ENCODE measurements at regions not wholly inside any gene's neighbourhood (a gene's known extent, or its start where the extent isn't known, plus 50 kb on each side); places are given as distances from the start of the nearest gene placed in this dataset.

GRCh38 chr4:147093206-147093605 is 147.5 kb upstream of the TTC29 start:
- TF ChIP-seq, protein P1, sequence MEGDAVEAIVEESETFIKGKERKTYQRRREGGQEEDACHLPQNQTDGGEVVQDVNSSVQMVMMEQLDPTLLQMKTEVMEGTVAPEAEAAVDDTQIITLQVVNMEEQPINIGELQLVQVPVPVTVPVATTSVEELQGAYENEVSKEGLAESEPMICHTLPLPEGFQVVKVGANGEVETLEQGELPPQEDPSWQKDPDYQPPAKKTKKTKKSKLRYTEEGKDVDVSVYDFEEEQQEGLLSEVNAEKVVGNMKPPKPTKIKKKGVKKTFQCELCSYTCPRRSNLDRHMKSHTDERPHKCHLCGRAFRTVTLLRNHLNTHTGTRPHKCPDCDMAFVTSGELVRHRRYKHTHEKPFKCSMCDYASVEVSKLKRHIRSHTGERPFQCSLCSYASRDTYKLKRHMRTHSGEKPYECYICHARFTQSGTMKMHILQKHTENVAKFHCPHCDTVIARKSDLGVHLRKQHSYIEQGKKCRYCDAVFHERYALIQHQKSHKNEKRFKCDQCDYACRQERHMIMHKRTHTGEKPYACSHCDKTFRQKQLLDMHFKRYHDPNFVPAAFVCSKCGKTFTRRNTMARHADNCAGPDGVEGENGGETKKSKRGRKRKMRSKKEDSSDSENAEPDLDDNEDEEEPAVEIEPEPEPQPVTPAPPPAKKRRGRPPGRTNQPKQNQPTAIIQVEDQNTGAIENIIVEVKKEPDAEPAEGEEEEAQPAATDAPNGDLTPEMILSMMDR (conservative IDR thresholded peaks at IDR 0.05; ENCODE audit: low read depth, low read length), result no peak
- DNase-seq (ENCODE audit: low read depth), result no peak
- no peak overlapping the region for H3K4me3 ChIP-seq (ENCODE audit: low read depth, low read length)

DNA sequence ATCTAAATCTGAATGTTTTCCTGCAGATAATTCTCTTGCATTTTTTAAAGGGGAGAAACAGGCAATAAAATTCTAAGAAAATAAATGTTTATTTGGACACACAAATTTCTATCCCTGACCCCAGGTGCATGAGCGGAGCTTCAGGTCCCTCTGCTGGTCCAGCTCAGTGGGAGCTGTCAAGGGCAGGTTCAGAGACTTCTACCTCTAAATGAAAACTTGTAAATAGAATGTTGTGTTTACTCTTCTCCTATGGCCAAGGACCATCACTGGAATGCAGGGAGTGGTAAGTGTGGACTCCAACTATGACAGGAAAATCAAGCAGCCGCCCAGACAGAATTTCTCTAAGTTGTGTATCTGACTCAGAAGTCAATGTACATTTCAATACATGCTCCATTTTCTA is 148.6 kb upstream of the TTC29 start:
- H3K4me3 ChIP-seq (ENCODE audit: low read depth, low read length), result no peak overlapping the region
- TF ChIP-seq, protein P1 (conservative IDR thresholded peaks at IDR 0.05; ENCODE audit: low read depth, low read length), result peak; percentile 51
- DNase-seq (ENCODE audit: low read depth), result no peak

DNA sequence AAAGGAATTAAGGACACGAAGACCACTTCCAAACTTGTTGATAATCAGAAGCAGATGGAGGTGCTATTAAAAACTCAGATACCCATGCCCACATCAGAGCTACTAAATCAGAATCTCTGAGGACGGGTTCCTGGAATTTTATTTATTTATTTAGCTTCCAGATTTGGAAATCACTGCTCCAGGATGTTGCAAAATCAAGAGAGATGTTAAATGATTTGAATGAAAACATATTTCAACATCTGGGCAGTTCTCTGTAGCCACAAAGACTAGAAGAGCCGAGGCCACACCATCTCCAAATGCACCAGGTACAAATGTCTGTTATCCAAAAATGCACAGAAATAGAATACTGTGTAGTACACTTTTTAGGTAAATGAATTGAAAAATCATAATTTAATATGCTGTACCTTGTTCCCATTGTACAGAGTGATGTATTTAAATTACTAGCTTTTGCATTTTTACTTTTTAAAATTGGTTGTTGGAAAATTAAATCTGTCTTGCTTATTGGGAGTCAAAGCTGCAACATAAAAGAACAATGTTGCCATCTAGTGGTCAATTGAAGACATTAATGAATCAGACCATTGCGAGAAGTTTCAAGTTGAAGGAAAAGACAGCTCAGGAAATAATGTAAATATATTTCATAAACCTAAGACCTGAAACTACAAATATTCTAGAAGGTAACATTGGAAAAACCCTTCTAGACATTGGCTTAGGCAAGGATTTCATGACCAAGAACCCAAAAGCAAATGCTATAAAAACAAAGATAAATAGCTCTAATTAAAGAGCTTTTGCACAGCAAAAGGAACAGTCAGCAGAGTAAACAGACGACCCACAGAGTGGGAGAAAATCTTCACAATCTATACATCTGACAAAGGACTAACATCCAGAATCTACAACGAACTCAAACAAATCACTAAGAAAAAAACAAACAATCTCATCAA is 151.3 kb upstream of the TTC29 start:
- no peak overlapping the region for H3K4me3 ChIP-seq (ENCODE audit: low read depth, low read length)
- DNase-seq (ENCODE audit: low read depth), result peak; percentile 82
- TF ChIP-seq, protein P1 (conservative IDR thresholded peaks at IDR 0.05; ENCODE audit: low read depth, low read length), result peak; percentile 51

GRCh38 chr4:147101678-147102077 is 156.0 kb upstream of the TTC29 start:
- H3K4me3 ChIP-seq (ENCODE audit: low read depth, low read length), result no peak overlapping the region
- TF ChIP-seq, protein P1 (conservative IDR thresholded peaks at IDR 0.05; ENCODE audit: low read depth, low read length), result no peak
- no peak for DNase-seq (ENCODE audit: low read depth)

GRCh38 chr4:147102596-147102995 is 156.9 kb upstream of the TTC29 start:
- peak; percentile 57 for DNase-seq (ENCODE audit: low read depth)
- no peak overlapping the region for H3K4me3 ChIP-seq (ENCODE audit: low read depth, low read length)
- TF ChIP-seq, protein P1 (conservative IDR thresholded peaks at IDR 0.05; ENCODE audit: low read depth, low read length), result no peak

- TF ChIP-seq, protein P1 (conservative IDR thresholded peaks at IDR 0.05; ENCODE audit: low read depth, low read length), result peak; percentile 34
- no peak overlapping the region for H3K4me3 ChIP-seq (ENCODE audit: low read depth, low read length)
These were observed 157.8 kb upstream of the TTC29 start for GRCh38 chr4:147103403-147103946.

More at GRCh38 chr4:147103403-147103946, 157.8 kb upstream of the TTC29 start:
- peak; percentile 97 for DNase-seq (ENCODE audit: low read depth)
